Nephron (organoid): ENCODE measurements at regions not wholly inside any gene's neighbourhood (a gene's known extent, or its start where the extent isn't known, plus 50 kb on each side); places are given as distances from the start of the nearest gene placed in this dataset.

Source experiments
- H3K27ac Mint-ChIP-seq, 3 experiments: 2 replicates each; pipeline ENCODE4 v1.8.0; 2020; ENCODE audit warnings: mixed read lengths in 3 of 3, mild to moderate bottlenecking in 2 of 3, moderate library complexity in 1 of 3
- H3K27me3 Mint-ChIP-seq: 2 replicates; pipeline ENCODE4 v1.8.0; 2021; ENCODE audit warnings: low read depth, mild to moderate bottlenecking, moderate library complexity, mixed read lengths
- H3K36me3 Mint-ChIP-seq: 2 replicates; pipeline ENCODE4 v1.8.0; 2020; ENCODE audit warnings: low read depth, mixed read lengths
- H3K4me1 Mint-ChIP-seq: 2 replicates; pipeline ENCODE4 v1.8.0; 2020; ENCODE audit warnings: mixed read lengths
- H3K4me3 Mint-ChIP-seq, 3 experiments: 2 replicates each; pipeline ENCODE4 v1.8.0; 2020; ENCODE audit warnings: mild to moderate bottlenecking in 3 of 3, mixed read lengths in 3 of 3, moderate library complexity in 2 of 3
- H3K9me3 Mint-ChIP-seq: 2 replicates; pipeline ENCODE4 v1.8.0; 2020; ENCODE audit warnings: mixed read lengths
- CTCF ChIP-seq, 3 experiments: fragments of 200-600 bp; sonication (generic); IDR thresholded peaks; one replicate each; pipeline ENCODE4 v1.5.0; 2021; ENCODE audit warnings: antibody characterized with exemption in 3 of 3; ENCODE audit not compliant: unreplicated experiment in 3 of 3

DNA sequence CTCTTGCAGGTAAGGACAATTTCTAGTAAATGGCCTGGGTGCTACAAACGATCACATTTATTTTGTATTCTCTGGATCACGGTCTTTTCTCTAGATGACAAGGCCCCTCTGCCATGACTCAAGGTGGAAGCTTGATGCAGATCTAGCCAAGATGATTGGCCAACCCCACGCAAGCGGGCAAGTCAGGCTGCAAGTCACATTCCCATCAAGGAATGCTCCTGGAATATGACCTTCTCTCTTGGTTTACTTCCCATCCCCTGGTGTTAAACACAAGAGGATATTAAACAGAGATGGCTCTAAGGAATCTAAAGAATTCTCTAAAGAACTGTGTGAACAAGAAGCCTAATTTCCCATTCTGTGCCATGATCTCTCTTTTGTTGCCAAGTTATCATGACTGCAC is 97.3 kb upstream of the SERPINE2 start:
- no peak overlapping the region for H3K4me3 Mint-ChIP-seq
- no peaks in the 10 kb centered on the region for H3K36me3 Mint-ChIP-seq
- peaks cover 2% of the 10 kb centered on the region for H3K9me3 Mint-ChIP-seq
- no peaks in the 10 kb centered on the region for H3K27me3 Mint-ChIP-seq
- peaks cover 14% of the 10 kb centered on the region for H3K4me1 Mint-ChIP-seq
- no peak for TF ChIP-seq CTCF (IDR thresholded peaks at IDR 0.05; ENCODE audit: unreplicated experiment in 3 of 3)
- no peak overlapping the region for H3K27ac Mint-ChIP-seq

- Mint-ChIP-seq H3K4me1 (peaks cover 14% of the 10 kb centered on the region), H3K36me3 (no peaks in the 10 kb centered on the region), H3K4me3 (no peak overlapping the region), H3K27ac (no peak overlapping the region), H3K9me3 (peaks cover 2% of the 10 kb centered on the region), H3K27me3 (no peaks in the 10 kb centered on the region)
- TF ChIP-seq CTCF (IDR thresholded peaks at IDR 0.05; ENCODE audit: unreplicated experiment in 3 of 3) = no peak
Observed at GRCh38 chr2:224135881-224136280, 96.8 kb upstream of the SERPINE2 start.

GRCh38 chr2:224134003-224134734 is 95.1 kb upstream of the SERPINE2 start:
- Mint-ChIP-seq H3K27me3 (no peaks in the 10 kb centered on the region), H3K4me1 (peaks cover 14% of the 10 kb centered on the region), H3K9me3 (no peaks in the 10 kb centered on the region), H3K36me3 (no peaks in the 10 kb centered on the region), H3K4me3 (no peak overlapping the region), H3K27ac (no peak overlapping the region)
- TF ChIP-seq CTCF (IDR thresholded peaks at IDR 0.05; ENCODE audit: unreplicated experiment in 3 of 3) = no peak

- peaks cover 19% of the 10 kb centered on the region for H3K4me1 Mint-ChIP-seq
- no peaks in the 10 kb centered on the region for H3K36me3 Mint-ChIP-seq
- H3K4me3 Mint-ChIP-seq = no peak overlapping the region
- no peak for TF ChIP-seq CTCF (IDR thresholded peaks at IDR 0.05; ENCODE audit: unreplicated experiment in 3 of 3)
- no peak overlapping the region for H3K27ac Mint-ChIP-seq
- H3K27me3 Mint-ChIP-seq = no peaks in the 10 kb centered on the region
- no peaks in the 10 kb centered on the region for H3K9me3 Mint-ChIP-seq
Observed at GRCh38 chr2:224133387-224133786, 94.3 kb upstream of the SERPINE2 start.

DNA sequence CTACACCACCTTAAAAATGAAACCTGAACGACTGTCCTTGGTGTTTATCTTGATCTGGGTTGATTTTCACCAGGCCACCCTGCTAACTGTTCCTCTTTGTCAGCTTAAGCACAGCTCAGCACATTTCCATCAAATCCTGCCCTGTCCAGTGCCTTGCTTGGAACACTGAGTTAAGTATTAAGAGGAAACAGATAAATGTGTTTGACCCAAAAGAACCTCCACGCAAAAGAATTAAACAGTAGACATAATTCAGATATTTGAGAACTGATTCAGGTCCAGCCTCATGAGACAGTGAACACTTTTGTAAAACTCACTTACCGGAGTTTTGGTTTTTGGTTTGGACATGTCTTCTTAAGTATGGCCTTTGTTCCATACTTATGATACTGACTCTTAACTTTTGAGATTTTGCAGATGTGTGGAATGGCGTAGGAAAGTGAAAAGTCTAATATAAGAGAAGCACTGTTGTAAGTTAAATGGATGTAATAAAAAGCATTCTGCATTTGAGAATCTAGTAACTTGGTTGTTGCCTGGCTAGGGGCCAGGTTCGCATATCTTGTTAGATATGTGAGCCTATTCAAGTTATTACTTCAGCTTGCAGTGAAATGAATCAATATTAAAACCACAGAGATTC is 88.9 kb upstream of the SERPINE2 start:
- H3K4me3 Mint-ChIP-seq = no peak overlapping the region
- H3K27me3 Mint-ChIP-seq = no peaks in the 10 kb centered on the region
- no peak for TF ChIP-seq CTCF (IDR thresholded peaks at IDR 0.05; ENCODE audit: unreplicated experiment in 3 of 3)
- H3K9me3 Mint-ChIP-seq = peaks cover 3% of the 10 kb centered on the region
- peak overlapping the region; percentile 71 to 82 (median 76) for H3K27ac Mint-ChIP-seq
- H3K4me1 Mint-ChIP-seq = peaks cover 44% of the 10 kb centered on the region
- no peaks in the 10 kb centered on the region for H3K36me3 Mint-ChIP-seq

- Mint-ChIP-seq H3K27ac (peak overlapping the region; percentile 29 to 94 (median 90)), H3K9me3 (peaks cover 6% of the 10 kb centered on the region), H3K4me1 (peaks cover 33% of the 10 kb centered on the region), H3K4me3 (no peak overlapping the region), H3K36me3 (no peaks in the 10 kb centered on the region), H3K27me3 (no peaks in the 10 kb centered on the region)
- no peak for TF ChIP-seq CTCF (IDR thresholded peaks at IDR 0.05; ENCODE audit: unreplicated experiment in 3 of 3)
Observed at GRCh38 chr2:224126440-224126839, 87.4 kb upstream of the SERPINE2 start.
